ENCODE measurements at regions not wholly inside any gene's neighbourhood (a gene's known extent, or its start where the extent isn't known, plus 50 kb on each side); places are given as distances from the start of the nearest gene placed in this dataset.

DNA sequence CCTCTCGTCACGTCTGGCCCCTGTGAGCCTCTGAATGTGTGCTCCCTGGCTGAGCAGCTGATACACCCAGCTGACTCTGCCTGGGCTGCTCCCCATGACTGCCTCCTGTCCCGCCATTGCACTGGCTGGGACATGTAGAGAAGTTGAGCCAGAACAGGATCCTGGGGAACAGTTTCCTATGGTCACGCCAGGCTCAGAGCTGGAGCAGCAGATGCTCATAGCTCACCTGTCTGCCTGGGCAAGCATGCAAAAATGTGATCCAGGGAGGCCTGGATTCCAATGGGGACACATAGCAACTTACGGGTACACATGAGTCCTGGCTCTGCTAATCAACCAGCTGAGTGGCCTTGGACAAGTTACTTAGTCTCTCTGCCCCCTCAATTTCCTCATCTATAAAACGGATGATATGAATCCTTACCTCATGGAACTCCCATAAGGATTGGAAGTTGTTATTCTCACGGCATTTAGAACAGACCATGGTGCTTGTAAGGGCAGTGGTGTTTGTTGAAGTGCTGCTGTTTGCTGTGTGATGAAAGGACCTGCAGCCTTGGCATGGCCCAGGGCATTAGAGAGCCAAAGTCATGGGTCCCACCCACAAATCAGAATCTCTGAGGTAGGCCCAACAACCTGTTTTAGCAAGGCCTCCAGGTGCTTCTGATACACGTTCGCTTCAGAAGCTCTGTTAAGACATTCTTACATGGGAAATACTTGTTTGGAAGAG is 150.3 kb upstream of the VANGL1 start:
- no peak for DNase-seq

GRCh38 chr1:115479055-115479482 is 141.0 kb upstream of the NGF start:
- no peak for DNase-seq

- DNase-seq, result no peak
Observed at GRCh38 chr1:115477071-115477470, 139.0 kb upstream of the NGF start.

DNA sequence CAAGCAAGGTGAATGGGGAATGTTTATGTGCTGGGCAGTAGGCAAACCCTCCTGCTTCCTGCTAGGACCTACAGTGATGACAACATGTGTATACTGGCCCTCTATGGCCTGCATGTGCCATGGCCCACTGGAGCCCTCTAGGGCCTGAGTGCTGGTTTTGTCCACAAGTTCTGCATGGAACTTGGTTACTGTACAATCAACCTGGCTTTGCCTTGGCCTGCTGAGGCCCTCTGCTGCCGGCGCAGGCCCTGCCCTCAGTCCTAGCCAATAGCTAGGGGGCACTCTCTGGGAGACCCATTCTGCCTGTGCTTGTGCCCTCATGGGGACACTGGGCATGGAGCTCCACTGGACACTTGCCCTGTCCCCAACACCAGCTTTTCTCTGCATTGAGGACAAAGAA is 138.6 kb upstream of the NGF start:
- DNase-seq, result no peak

DNA sequence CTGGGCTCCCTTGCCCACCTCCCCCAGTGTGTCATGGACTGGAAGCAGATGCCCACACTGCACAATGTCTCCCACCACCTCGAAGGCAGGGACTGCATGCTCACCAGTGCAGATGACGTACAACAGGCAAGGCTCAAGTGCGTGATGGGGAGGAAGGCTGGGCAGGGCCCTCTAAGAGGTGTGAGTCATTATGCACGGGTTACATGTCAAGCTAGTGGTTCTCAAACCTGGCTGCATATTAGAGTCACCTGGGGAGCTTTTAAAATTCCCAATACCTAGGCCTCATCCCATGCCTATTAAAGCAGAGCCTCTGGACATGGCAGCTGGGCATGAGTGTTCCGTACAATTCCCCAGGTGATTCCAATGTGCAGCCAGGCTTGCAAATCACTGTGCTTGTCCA is 137.9 kb upstream of the NGF start:
- DNase-seq, result no peak

DNA sequence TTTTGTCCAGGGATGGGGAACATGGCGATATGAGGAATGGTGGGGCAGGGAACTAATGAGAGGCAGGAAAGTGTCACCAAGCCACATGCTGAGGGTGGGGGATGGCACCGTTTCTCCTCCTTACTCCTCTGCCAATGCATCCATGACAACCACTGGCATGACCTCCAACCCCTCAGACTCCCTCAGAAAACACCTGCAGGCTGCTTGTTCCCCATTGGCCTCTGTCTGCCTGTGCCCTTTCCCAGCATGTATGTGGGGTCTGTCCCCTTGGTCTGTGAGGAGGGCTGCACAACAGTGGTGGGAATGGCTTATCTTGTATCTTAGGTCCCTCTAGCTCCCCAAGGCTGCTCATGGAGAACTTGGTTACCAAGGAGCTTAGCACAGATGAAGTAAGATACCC is 137.2 kb upstream of the NGF start:
- no peak for DNase-seq

- no peak for DNase-seq
Observed at GRCh38 chr1:115473986-115474565, 136.0 kb upstream of the NGF start.

DNA sequence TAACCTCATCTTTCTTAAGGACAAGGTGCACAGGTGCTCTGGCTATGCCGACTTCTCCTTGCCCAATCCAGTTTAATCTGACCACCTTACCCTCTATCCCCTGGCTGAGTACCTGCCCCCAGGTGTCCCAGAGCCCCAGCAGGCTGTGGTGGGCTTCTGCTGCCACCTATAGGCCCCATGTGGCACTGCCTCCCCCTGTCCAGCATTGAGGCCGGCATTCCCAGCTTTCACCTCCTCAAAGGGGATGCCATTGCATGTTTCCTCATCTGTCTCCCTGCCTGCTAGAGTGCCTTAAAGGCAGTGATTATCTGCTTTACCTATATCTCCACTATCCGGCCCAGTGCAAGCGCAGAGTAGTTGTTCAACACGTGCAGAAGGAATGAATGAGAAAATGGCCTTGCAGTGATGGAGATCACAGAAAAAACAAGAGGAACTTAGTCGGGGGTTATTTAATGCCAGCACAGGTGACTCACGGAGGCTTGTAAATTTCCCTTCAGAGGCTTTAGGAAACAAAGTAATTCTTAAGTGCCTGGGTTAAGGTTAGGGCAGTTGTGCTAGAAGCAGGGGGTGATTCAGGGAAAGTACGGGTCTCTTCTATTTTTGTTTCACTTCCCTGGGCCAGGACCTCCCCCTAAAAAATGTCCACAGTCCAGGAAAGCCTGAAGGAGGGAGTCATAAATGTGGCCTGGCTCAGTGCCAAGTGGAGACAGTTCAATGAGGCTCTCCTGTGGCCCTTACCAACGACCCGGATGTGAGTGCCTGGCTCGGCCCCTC is 131.8 kb upstream of the NGF start:
- DNase-seq, result no peak

DNA sequence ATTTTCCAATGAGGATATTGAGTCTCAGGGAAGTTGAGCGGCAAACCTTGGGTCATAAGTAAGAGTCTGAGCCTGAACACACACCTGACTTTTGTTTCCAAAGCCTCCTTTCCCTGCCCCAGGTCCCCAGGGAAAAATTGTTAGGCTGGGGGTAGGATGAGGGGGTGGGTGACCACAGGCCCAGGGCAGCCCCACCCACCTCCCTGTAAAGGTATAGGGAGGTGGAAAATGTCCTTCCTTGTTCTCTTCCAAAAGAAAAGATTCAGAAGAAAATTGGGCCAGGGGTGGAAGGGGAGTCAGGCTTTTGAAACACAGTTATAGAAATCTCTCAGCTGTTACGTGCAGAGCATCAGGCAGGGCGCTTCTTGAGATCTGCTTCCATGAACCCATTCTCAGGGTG is 129.7 kb upstream of the NGF start:
- no peak for DNase-seq

- DNase-seq, result no peak
Observed at GRCh38 chr1:115467196-115467595, 129.1 kb upstream of the NGF start.

- no peak for DNase-seq
Observed at GRCh38 chr1:115466433-115466832, 128.4 kb upstream of the NGF start.

GRCh38 chr1:115465802-115466363 is 127.8 kb upstream of the NGF start:
- no peak for DNase-seq

- DNase-seq, result no peak
Observed at GRCh38 chr1:115463347-115463746, 125.3 kb upstream of the NGF start.

GRCh38 chr1:115462566-115463076 is 124.6 kb upstream of the NGF start:
- no peak for DNase-seq

DNA sequence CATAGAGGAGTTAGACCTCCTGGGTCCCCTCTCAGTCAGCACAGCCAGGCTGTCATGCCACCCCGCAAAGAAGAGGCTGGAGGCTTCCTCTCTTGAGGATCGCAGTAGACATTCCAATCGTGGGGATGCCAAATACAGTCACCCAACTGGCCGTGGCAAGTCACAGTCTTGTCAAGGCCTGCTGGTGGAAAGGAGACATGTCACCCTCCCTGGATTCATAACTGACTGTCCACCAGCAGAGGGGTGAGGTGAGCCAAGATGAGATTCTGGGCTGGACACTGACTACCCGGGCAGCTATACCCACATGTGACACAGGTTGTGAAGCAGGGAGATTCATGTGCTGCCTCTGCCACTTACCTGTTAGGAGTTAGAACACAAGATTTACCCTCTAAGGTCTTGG is 123.5 kb upstream of the NGF start:
- DNase-seq, result no peak

- no peak for DNase-seq
Observed at GRCh38 chr1:115459161-115459560, 121.1 kb upstream of the NGF start.

DNA sequence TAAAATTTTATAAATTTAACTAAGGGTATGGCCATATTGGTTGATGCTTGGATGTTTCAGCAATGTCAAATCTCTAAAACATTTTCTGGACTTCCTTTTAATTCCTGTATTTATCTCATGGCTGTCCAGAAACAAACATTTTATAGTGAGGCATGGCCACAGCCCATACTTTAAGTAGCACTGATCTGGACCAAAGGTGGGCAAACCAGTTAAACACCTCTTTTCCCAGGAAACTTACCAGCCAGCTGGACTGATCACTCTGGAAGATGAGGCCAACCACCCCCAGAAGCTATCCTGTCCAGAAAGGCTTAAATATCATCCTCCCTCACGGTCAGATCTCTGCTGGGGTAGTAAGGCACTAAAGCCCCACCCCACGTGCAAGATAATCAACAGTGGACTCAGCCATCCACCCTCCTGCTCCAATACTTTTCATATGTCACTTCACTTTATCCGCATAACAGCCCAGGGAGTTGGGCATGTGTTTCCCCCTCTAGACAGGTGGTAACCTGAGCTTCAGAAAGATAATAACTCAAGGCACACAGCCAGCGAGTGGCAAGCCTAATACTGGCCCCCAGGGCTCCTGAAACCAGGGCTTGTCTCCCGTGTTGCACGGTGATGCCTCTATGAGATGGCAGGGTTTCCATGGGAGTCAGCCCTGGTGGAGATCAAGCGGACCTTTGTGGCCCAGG is 120.5 kb upstream of the NGF start:
- DNase-seq, result no peak

DNA sequence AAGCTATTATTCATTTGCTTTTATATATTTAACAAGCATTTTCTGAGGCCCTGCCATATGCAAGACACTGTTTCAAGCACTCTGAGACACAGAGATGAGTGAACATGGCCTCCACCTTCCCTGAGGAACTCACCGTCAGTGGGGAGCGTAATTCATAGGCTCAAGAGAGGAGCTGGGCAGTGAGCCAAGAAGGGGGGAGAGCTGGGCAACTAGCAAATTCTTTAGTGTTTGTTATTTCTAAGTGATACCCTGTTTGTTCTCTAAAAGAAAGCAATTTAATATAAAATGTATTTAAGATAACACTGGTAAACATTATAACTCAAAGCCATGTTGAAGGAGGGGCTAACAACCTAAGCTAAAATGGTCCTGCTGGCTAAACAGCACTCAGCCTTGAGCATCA is 119.2 kb upstream of the NGF start:
- no peak for DNase-seq

- DNase-seq, result no peak
Observed at GRCh38 chr1:115456441-115456961, 118.5 kb upstream of the NGF start.

DNA sequence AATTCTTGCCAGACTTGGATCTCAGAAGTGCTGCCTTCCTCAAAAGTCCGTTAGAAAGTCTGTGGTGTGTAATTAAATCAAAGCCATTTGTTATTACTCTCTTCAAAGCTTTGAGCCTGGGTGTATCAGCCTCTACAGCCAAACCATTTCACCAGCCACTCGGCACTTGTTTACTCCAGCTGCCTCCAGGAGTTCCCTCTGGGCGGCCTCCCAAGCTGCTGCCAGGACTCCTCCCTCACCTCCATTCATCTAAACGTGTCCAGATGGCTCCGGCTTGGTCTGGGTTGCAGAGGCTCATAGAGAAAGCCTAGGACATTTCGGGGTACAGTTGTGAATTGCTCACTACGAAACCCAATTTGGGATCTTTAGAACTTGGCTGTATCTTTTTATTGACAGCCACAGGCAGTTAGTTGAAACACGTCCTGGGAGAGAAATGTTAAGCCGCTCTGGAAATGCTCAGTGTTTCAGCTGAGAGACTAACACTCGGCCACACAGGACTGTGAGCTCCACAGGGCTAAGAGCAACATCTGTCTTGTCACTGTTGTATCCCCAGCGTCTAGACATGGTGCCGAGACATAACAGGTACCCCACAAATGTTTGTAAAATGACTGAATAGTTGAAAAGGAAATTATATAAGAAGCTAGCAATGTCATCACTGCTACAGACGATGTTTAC is 116.9 kb upstream of the NGF start:
- DNase-seq, result no peak

DNA sequence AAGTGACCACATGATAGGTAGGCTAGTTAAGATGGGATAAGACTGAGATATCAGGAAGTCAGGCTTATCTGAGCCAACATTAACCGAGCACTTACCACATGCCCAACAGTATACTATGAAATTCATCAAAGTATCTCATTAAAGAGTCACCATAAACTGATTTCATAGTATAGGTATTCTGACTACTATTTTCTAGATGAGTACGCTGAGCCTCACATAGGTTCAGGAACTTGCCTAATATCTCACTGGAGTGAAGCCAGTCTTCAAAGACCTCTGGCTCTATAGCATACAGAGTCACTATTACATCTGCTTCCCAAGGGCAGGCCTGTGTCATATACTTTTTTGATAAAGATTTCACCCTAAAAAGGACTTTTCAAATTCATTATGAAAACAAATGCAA is 115.6 kb upstream of the NGF start:
- DNase-seq, result no peak
